GM13977 (cell line): ENCODE measurements at regions not wholly inside any gene's neighbourhood (a gene's known extent, or its start where the extent isn't known, plus 50 kb on each side); places are given as distances from the start of the nearest gene placed in this dataset.

Experiments
- DNase-seq: peaks from one replicate; pipeline ENCODE4 v3.0.0; 2012; ENCODE audit warnings: low spot score
- in situ Hi-C: fragments of 300-500 bp; cut with MboI; formaldehyde crosslinking; loops from one replicate; pipeline ENCODE4 v1.12.0; 2022; ENCODE audit warnings: low sequenced_read_pairs, low pct_unique_long_range_greater_than_20kb, mixed read lengths, inconsistent platforms; ENCODE audit not compliant: unreplicated experiment
- TF ChIP-seq, protein P1 (sequence below): IDR thresholded peaks from 2 replicates; pipeline ENCODE4 v1.5.1; 2012; ENCODE audit warnings: mild to moderate bottlenecking, control low read depth; ENCODE audit not compliant: insufficient read depth; ENCODE audit errors: extremely low read depth, missing control alignments

DNA sequence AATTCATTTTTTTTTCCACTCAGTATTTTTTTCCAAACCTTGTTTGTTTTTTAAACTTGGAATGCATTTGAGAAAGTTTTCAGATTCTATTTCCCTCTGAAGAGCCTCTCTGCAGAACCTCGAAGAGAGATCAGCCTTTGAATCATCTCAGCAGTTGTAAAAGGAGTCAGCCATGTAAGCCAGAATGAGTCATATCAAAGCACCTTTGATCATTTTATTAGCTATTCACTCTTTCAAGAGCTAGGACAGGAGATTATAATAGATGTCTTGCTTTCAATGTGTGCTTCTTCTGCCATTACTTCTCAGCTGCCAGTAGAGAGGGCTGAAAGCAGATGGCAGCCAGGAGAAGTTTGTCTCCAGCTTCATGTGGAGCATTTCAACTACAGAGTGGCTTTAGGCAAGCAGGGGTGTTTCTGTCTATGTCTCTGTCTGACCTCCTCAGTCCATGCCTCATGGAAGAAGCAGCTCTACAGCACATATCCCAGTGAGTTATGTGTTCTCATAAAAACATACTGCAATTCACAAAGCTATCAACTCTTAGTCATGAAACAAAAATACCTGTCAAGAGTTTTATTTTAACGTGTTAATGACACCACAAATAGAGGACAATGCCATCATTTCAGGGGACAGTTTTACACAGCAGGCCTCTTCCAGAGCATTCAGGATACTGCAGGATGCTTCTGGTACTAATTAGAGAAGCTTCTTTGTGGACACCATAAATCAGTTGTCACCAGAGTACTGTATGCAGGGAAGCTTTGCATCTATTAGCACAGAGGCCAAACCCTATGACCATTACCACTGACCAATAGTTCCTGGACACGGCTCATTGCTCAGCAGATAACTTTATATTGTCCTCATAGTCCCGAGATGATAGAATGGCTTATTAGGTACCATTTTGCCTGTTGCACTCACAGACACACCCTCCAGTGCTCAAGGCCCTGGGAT, 94.3 kb downstream of the NHLRC3 start:
- in situ Hi-C loops: loop anchor here (25.0 kb wide), 1 partner anchor 480 kb away; the partner anchor contains the start of gene LHFPL6
- no peak for DNase-seq
- TF ChIP-seq, protein P1, sequence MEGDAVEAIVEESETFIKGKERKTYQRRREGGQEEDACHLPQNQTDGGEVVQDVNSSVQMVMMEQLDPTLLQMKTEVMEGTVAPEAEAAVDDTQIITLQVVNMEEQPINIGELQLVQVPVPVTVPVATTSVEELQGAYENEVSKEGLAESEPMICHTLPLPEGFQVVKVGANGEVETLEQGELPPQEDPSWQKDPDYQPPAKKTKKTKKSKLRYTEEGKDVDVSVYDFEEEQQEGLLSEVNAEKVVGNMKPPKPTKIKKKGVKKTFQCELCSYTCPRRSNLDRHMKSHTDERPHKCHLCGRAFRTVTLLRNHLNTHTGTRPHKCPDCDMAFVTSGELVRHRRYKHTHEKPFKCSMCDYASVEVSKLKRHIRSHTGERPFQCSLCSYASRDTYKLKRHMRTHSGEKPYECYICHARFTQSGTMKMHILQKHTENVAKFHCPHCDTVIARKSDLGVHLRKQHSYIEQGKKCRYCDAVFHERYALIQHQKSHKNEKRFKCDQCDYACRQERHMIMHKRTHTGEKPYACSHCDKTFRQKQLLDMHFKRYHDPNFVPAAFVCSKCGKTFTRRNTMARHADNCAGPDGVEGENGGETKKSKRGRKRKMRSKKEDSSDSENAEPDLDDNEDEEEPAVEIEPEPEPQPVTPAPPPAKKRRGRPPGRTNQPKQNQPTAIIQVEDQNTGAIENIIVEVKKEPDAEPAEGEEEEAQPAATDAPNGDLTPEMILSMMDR: no peak

DNA sequence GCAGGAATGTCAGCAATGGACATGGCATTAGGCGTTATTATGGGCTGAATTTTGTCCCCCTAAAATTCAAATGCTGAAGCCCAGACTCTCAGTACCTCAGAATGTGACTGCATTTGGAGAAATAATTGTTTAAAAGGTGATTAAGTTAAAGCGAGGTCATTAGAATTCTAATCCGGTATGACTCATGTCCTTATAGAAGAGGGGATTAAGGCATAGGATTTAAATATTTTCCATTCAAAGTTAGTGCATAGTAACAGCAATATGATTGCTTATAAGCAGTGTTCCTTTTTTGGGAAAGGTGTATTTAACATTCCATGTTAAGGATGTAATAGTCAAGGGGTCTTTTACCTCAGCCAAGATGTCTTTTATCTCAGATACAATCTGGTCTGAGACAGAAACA, 95.5 kb downstream of the NHLRC3 start:
- no peak for DNase-seq
- in situ Hi-C loops: loop anchor here (25.0 kb wide), 1 partner anchor 479 kb away; the partner anchor contains the start of gene LHFPL6
- TF ChIP-seq, protein P1: no peak

DNA sequence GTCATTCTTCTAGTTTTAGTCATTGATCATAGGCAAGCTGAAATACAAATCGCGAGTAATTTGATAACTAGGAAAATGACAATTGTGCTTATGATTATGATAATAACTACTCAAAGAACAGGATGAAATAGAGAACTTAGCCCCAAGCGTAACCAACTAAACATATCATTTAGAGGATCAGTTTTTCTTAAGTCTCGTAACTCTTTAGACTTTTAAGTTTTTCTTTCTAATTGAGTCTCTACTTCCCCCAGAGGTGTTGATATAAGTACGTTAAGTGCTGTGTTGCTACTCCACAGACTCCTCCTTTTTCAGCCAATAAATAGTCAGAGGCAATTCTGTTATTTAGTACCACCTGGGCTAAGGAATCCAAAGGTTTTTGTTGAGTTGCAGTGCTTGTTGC, 96.3 kb downstream of the NHLRC3 start:
- DNase-seq: no peak
- in situ Hi-C loops: loop anchor here (25.0 kb wide), 1 partner anchor 478 kb away; the partner anchor contains the start of gene LHFPL6
- TF ChIP-seq, protein P1: no peak

DNA sequence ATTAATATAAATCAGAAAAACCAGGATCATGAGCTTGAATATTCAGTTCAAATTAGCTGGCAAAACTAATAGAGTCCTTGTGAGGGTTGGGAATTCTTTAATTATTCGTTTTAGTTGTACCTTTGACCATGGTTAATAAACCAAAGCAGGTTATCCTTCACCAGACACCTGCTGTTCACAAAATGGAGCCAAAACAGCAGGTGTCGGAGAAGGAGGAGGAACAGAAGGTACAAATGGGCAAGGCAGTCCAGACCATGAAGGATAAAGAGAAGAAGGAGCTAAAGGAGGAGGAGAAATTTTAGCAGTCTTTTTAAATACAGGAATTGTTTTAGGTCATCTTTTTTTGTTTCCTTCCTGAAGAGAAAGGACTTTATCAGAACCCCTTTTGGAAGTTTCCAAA, 106.1 kb downstream of the NHLRC3 start:
- DNase-seq: no peak
- in situ Hi-C loops: loop anchor here (25.0 kb wide), 1 partner anchor 468 kb away; the partner anchor contains the start of gene LHFPL6
- TF ChIP-seq, protein P1: no peak

DNA sequence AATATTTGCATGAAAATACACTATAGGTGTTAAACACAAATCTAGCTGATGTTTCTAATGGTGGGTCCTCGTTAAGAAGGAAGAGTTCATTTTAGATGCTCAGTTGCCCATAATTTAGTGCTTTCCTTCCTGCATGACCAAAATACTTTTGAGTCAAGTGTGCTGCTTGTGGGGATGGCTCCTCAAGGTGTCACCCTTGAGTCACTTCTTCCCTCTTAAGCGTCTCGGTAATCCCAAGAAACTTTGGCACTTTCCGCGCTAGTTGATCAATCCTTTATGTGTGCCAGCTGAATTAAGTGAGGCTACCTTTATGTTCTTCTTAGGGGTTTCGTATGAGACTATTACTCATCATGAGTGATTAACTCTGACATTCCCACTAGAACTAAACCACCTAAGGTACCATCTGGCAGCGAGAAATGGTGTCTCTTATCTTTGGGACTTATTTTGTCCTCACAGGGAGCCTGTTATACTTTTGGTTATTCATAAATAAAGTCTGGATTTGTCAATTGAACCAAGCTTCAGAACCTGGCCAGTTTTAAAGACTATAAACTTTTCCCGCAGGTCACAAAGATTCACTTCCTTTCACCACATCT, 106.8 kb downstream of the NHLRC3 start:
- DNase-seq: peak; percentile 66
- in situ Hi-C loops: loop anchor here (25.0 kb wide), 1 partner anchor 467 kb away; the partner anchor contains the start of gene LHFPL6
- TF ChIP-seq, protein P1: peak; percentile 81

DNA sequence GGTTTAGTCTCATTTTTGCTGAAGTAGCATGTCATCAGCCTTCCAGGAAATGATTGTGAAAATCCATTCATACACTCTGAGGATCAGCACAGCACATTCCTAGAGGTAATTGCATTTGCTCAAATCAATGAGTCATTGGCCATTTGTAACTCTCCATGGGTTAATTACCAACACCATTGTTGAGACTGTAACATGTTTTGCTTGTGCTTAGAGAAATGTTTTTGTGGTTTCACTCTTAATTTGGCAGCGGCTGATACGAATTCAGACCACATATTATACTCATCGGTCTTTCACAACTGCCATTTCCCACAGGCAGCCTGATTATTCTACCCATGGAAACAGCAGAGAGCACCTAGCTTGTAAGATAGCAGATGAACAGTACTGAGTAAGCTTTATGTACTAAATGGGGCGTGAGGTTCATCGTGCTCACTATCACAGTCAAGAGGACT, 110.3 kb downstream of the NHLRC3 start:
- in situ Hi-C loops: loop anchor here (25.0 kb wide), 1 partner anchor 464 kb away; the partner anchor contains the start of gene LHFPL6
- no peak for DNase-seq
- TF ChIP-seq, protein P1: no peak
